Naive thymus-derived CD8-positive, alpha-beta T cell (primary cell): ENCODE measurements at regions not wholly inside any gene's neighbourhood (a gene's known extent, or its start where the extent isn't known, plus 50 kb on each side); places are given as distances from the start of the nearest gene placed in this dataset.
"Not testable (repeated sequence)": the region's sequence is repeated elsewhere in the genome, so short reads cannot be mapped to it uniquely, and the experiment has no call there.

Source experiments
- ATAC-seq, 2 donors: fragments of 150-1000 bp; cut with Tn5 transposase in 1 of 2; sonication (Bioruptor Pico), chemical (Tn5 transposase) in 1 of 2; 1 replicate in 1 of 2; 2 replicates in 1 of 2; pipeline ENCODE4 v1.10.0; 2021; ENCODE audit warnings: mild to moderate bottlenecking in 2 of 2, moderate library complexity in 2 of 2
- POLR2A ChIA-PET: fragments of 350-600 bp; sonication (Branson Sonifier 250); formaldehyde crosslinking; loops from one replicate; lab custom pipeline; 2021; ENCODE audit warnings: antibody characterized with exemption; lab: Charles Lee
- DNase-seq, 10 donors: peaks; one replicate each; pipeline versions ENCODE4 v3.0.0 to v3.0.0-alpha.2; 2020 to 2022
- H3K27ac Mint-ChIP-seq, 10 donors: one replicate each; pipeline ENCODE4 v1.8.0; 2020 to 2022; ENCODE audit warnings: mild to moderate bottlenecking in 10 of 10, mixed read lengths in 10 of 10, moderate library complexity in 4 of 10, inconsistent platforms in 1 of 10
- H3K27me3 Mint-ChIP-seq, 5 donors: one replicate each; pipeline ENCODE4 v1.8.0; 2021 to 2022; ENCODE audit warnings: mixed read lengths in 5 of 5
- H3K36me3 Mint-ChIP-seq, 3 donors: one replicate each; pipeline ENCODE4 v1.8.0; 2020 to 2022; ENCODE audit warnings: mixed read lengths in 3 of 3, mild to moderate bottlenecking in 2 of 3, inconsistent platforms in 1 of 3
- H3K4me1 Mint-ChIP-seq, 4 donors: one replicate each; pipeline ENCODE4 v1.8.0; 2021 to 2022; ENCODE audit warnings: mixed read lengths in 4 of 4
- H3K4me3 Mint-ChIP-seq, 10 donors: one replicate each; pipeline ENCODE4 v1.8.0; 2020 to 2022; ENCODE audit warnings: mild to moderate bottlenecking in 10 of 10, mixed read lengths in 10 of 10, moderate library complexity in 6 of 10, inconsistent platforms in 1 of 10
- H3K9me3 Mint-ChIP-seq, 9 donors: one replicate each; pipeline ENCODE4 v1.8.0; 2020 to 2022; ENCODE audit warnings: mixed read lengths in 9 of 9, mild to moderate bottlenecking in 3 of 9, inconsistent platforms in 1 of 9, moderate library complexity in 1 of 9

DNA sequence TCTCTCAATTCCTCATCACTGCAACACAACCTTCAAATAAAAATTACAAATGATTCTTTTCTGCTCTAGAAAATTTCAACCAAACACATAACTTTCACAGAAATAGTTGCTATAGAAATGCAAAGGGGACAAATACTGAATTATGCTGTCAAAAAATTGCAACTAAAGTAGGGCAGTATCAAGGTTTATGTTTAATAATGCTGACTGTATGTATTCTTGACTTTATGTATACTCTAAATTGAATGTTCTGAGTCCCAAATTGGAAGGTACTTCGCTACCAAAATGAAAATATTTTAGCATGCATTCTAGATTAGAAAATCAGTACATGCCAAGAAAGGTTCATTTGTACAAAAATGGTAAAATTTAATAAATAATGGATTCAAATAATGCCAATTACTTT, 237.3 kb upstream of the TET2 start:
- Mint-ChIP-seq H3K9me3 (peaks cover 0 to 6% (median 4%) of the 10 kb centered on the region in 9 donors), H3K36me3 (peaks cover 0 to 8% (median 0%) of the 10 kb centered on the region in 3 donors), H3K27ac (no peak overlapping the region), H3K4me3 (no peak overlapping the region), H3K4me1 (peaks cover 0 to 8% (median under 1%) of the 10 kb centered on the region in 4 donors), H3K27me3 (peaks cover 0 to 3% (median 0%) of the 10 kb centered on the region in 5 donors)
- ATAC-seq (no peak), DNase-seq (no peak)
- POLR2A ChIA-PET = no interaction called here

DNA sequence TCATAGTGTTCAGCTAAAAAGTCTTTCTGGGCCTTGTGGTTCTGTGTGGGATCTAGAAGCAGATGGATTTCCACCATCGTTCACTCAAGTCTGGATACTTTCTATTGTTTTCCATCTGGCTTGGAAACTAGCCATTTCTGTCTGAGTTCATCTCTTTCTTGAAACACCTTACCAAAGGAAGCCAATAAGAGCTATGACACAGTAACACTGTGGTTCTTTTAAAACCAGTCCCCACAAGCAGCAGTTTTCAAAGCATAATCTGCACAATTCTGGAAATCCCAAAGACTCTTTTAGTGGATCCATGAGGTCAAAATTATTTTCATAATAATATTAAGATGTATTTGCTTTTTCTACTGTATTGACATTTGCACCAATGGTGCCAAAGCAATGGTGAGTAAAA, 234.2 kb upstream of the TET2 start:
- DNase-seq (no peak), ATAC-seq (no peak)
- Mint-ChIP-seq H3K4me1 (no peaks in the 10 kb centered on the region), H3K36me3 (peaks cover 0 to 13% (median 0%) of the 10 kb centered on the region in 3 donors), H3K9me3 (peaks cover 0 to 6% (median 4%) of the 10 kb centered on the region in 9 donors), H3K4me3 (no peak overlapping the region), H3K27me3 (peaks cover 0 to 3% (median 0%) of the 10 kb centered on the region in 5 donors), H3K27ac (no peak overlapping the region)
- POLR2A ChIA-PET = no interaction called here

DNA sequence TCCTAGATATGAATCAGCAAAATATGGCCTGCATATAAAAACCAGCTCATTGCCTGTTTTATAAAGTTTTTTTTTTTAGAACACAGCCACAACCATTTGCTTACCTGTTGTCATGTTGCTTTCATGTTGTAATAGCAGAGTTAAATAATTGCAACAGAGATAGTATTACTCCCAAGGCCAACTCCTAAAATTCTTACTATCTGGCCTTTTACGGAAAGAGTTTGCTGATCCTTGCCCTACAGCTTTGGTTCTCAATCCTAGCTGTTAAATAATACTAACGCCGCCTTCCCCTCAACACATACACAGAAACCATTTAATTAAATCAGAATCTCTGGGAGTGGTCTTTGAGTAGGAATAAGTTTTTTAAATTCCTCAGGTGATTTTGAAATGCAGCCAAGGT, 231.3 kb upstream of the TET2 start:
- POLR2A ChIA-PET = no interaction called here

DNA sequence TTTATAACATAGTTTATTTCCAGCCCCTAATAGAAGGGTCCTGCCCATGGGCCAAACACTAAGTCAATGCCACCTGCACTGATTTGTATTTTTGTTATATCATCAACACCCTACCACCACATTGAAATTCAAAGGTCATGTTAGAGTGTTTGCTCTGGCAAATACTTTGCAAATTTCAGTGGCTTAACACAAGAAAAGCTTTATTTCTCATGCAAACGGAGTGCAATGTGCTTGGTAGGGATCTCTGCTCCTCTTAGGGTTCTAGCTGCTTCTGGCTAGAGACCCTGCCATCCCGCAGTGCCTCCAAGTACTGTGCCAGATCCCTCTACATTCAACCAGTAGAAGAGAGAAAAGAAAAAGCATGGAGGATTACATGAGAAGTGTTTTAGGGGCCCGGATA, 230.8 kb upstream of the TET2 start:
- H3K27ac Mint-ChIP-seq = no peak overlapping the region
- H3K27me3 Mint-ChIP-seq = peaks cover 0 to 3% (median 0%) of the 10 kb centered on the region in 5 donors
- H3K36me3 Mint-ChIP-seq = peaks cover 0 to 13% (median 0%) of the 10 kb centered on the region in 3 donors
- DNase-seq = no peak
- POLR2A ChIA-PET = no interaction called here
- H3K4me3 Mint-ChIP-seq = no peak overlapping the region
- ATAC-seq = no peak
- H3K9me3 Mint-ChIP-seq = peaks cover 0 to 6% (median 4%) of the 10 kb centered on the region in 9 donors
- peaks cover 2 to 17% (median 12%) of the 10 kb centered on the region in 4 donors for H3K4me1 Mint-ChIP-seq

More for the DNA sequence above, 231.3 kb upstream of the TET2 start:
- Mint-ChIP-seq H3K27ac (no peak overlapping the region), H3K4me1 (peaks cover 2 to 15% (median 11%) of the 10 kb centered on the region in 4 donors), H3K27me3 (peaks cover 0 to 3% (median 0%) of the 10 kb centered on the region in 5 donors), H3K4me3 (no peak overlapping the region), H3K36me3 (peaks cover 0 to 13% (median 0%) of the 10 kb centered on the region in 3 donors), H3K9me3 (peaks cover 0 to 6% (median 4%) of the 10 kb centered on the region in 9 donors)
- DNase-seq (no peak), ATAC-seq (no peak)

DNA sequence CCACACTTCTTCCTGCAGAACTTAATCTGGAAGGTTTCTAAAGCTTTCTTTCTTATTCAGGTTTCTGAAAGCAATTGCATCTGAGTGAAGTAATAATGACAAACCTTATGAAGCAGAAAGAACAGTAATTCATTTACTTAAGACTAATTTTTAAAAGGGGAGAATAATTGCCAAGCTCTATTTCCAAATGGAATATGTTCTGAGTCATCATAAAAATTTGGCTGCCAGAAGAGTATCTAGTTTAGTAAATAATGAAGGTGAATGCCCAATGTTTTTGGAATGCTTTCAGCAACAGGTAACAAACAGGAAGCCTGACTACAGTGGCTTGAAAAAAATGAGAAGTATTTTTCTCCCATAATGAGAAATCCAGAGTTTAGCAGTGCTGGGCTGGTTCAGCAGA, 227.3 kb upstream of the TET2 start:
- no peaks in the 10 kb centered on the region for H3K27me3 Mint-ChIP-seq
- H3K36me3 Mint-ChIP-seq = peaks cover 0 to 5% (median 0%) of the 10 kb centered on the region in 3 donors
- POLR2A ChIA-PET = no interaction called here
- peaks cover 2 to 17% (median 12%) of the 10 kb centered on the region in 4 donors for H3K4me1 Mint-ChIP-seq
- peak overlapping the region in 1 of 10 donors; percentile 6 for H3K4me3 Mint-ChIP-seq
- no peak overlapping the region for H3K27ac Mint-ChIP-seq
- no peaks in the 10 kb centered on the region for H3K9me3 Mint-ChIP-seq
- DNase-seq = no peak
- no peak for ATAC-seq

DNA sequence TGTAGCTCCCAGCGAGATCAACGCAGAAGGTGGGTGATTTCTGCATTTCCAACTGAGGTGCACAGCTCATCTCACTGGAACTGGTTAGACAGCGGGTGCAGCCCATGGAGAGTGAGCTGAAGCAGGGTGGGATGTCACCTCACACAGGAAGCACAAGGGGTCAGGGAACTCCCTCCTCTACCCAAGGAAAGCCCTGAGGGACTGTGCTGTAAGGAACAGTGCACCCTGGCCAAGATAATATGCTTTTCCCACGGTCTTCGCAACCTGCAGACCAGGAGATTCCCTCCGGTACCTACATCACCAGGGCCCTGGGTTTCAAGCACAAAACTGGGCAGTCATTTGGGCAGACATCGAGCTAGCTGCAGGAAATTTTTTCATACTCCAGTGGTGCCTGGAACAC, 216.4 kb upstream of the TET2 start:
- POLR2A ChIA-PET = interaction anchor here (1.0 to 2.8 kb wide), 4 partner anchors 13 to 543 kb away, joined by 3 to 15 read pairs (median 7); partner anchors contain the start of gene PPA2
- peak; percentile 32 to 40 for ATAC-seq

DNA sequence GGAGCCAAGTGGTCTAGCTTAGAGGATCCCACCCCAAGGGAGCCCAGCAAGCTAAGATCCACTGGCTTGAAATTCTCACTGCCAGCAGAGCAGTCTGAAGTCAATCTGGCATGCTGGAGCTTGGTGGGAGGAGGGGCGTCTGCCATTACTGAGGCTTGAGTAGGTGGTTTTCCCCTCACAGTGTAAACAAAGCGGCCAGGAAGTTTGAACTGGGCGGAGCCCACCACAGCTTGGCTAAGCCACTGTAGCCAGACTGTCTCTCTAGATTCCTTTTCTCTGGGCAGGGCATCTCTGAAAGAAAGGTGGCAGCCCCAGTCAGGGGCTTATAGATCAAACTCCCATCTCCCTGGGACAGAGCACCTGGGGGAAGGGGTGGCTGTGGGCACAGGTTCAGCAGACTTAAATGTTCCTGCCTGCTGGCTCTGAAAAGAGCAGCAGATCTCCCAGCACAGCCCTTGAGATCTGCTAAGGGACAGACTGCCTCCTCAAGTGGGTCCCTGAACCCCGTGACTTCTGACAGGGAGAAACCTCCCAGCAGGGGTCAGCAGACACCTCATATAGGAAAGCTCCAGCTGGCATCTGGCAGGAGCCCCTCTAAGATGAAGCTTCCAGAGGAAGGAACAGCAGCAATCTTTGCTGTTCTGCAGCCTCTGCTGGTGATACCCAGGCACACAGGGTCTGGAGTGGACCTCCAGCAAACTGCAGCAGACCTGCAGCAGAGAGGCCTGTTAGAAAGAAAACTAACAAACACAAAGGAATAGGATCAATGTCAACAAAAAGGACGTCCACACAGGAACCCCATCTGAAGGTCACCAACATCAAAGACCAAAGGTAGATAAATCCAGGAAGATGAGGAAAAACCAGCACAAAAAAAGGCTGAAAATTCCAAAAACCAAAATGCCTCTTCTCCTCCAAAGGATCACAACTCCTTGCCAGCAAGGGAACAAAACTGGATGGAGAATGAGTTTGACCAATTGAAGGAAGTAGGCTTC, 215.6 kb upstream of the TET2 start:
- POLR2A ChIA-PET = interaction anchor here (1.0 to 2.8 kb wide), 4 partner anchors 12 to 542 kb away, joined by 3 to 15 read pairs (median 7); partner anchors contain the start of gene PPA2
- Mint-ChIP-seq H3K4me3 (peak overlapping the region; percentile 32 to 80 (median 72)), H3K9me3 (peaks cover 0 to 22% (median 10%) of the 10 kb centered on the region in 9 donors), H3K36me3 (peaks cover 0 to 15% (median 5%) of the 10 kb centered on the region in 3 donors), H3K27ac (peak overlapping the region; percentile 82 to 95 (median 90)), H3K4me1 (peaks cover 28 to 54% (median 52%) of the 10 kb centered on the region in 4 donors)
- ATAC-seq = peak; percentile 84 to 88
- DNase-seq = peak; percentile 15 to 83 (median 49)
- H3K27me3 Mint-ChIP-seq = not testable (repeated sequence)

More for the DNA sequence above, 216.4 kb upstream of the TET2 start:
- H3K4me3 Mint-ChIP-seq = peak overlapping the region in 7 of 10 donors; percentile 19 to 80 (median 70)
- no peaks in the 10 kb centered on the region for H3K27me3 Mint-ChIP-seq
- peak overlapping the region; percentile 60 to 95 (median 90) for H3K27ac Mint-ChIP-seq
- peaks cover 28 to 54% (median 52%) of the 10 kb centered on the region in 4 donors for H3K4me1 Mint-ChIP-seq
- peaks cover 0 to 22% (median 10%) of the 10 kb centered on the region in 9 donors for H3K9me3 Mint-ChIP-seq
- peaks cover 0 to 15% (median 5%) of the 10 kb centered on the region in 3 donors for H3K36me3 Mint-ChIP-seq
- DNase-seq = no peak

DNA sequence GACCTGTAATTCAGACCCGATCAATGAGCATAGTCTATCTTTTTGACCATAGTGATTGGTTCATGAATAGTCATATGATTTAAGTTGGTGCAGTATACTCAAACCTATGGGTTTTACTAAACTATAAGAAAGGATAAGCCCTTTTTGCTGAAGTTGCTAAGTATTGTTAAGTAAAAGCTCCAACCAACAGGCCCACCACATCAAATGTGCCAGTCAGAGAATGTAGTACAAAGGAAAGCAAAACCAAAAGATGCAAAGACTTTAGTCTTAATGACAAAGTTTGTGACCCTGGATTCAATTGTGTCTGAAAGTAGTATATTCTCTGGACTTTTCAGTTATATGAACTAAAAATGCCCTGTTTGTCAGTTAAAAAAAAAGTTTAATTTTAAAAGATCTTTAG, 208.1 kb upstream of the TET2 start:
- ATAC-seq (peak; percentile 55 to 67), DNase-seq (peak in 8 of 10 donors; percentile 27 to 83 (median 63))
- Mint-ChIP-seq H3K4me1 (peaks cover 10 to 41% (median 37%) of the 10 kb centered on the region in 4 donors), H3K4me3 (peak overlapping the region in 5 of 10 donors; percentile 27 to 63 (median 40)), H3K27ac (peak overlapping the region; percentile 43 to 91 (median 77)), H3K36me3 (peaks cover 0 to 1% (median 0%) of the 10 kb centered on the region in 3 donors), H3K9me3 (peaks cover 0 to 6% (median 0%) of the 10 kb centered on the region in 9 donors), H3K27me3 (no peaks in the 10 kb centered on the region)
- POLR2A ChIA-PET = no interaction called here

DNA sequence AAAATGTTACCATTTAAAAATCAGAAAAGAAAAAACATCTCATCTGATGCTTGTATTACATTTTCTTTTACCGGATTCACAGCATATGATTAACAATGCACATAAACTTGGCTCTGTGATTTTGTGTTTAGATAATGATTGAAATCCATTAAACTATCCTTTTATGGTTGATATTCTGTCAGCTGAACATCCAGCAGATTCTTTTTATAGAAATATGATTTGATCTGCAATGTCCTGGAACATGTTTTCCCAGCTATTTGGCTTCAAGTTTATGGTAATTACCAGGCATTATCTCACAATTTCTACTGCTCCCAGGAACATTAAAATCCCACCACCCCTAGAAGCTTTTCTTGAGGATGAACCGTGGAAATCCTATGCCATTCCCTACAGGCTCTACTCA, 205.7 kb upstream of the TET2 start:
- Mint-ChIP-seq H3K27ac (peak overlapping the region in 3 of 10 donors; percentile 4 to 58 (median 22)), H3K36me3 (no peaks in the 10 kb centered on the region), H3K27me3 (no peaks in the 10 kb centered on the region), H3K4me3 (no peak overlapping the region), H3K9me3 (no peaks in the 10 kb centered on the region), H3K4me1 (peaks cover 14 to 55% (median 48%) of the 10 kb centered on the region in 4 donors)
- ATAC-seq (no peak), DNase-seq (no peak)
- POLR2A ChIA-PET = no interaction called here

DNA sequence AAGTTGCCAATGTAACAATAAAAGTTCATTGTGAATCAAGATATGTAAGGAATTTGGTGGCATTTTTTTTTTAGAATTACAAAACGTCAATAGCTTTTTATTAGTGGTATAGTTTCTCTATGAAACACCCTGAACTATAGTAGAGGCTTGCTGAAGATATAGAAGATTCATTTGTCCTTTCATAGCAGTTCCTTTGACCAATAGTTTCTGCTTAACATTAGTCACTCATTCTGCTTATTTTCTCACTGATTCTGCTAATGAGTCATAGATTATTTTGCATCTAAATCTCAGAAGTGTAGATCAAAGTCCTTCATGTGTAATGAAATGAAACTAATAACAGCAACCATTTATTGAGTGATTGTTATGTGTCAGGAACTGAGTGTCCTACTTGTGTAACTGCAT, 205.0 kb upstream of the TET2 start:
- ATAC-seq (no peak), DNase-seq (no peak)
- no peaks in the 10 kb centered on the region for H3K9me3 Mint-ChIP-seq
- peaks cover 15 to 55% (median 48%) of the 10 kb centered on the region in 4 donors for H3K4me1 Mint-ChIP-seq
- H3K27ac Mint-ChIP-seq = peak overlapping the region in 6 of 10 donors; percentile 27 to 92 (median 54)
- H3K36me3 Mint-ChIP-seq = no peaks in the 10 kb centered on the region
- no peaks in the 10 kb centered on the region for H3K27me3 Mint-ChIP-seq
- POLR2A ChIA-PET = no interaction called here
- H3K4me3 Mint-ChIP-seq = no peak overlapping the region

DNA sequence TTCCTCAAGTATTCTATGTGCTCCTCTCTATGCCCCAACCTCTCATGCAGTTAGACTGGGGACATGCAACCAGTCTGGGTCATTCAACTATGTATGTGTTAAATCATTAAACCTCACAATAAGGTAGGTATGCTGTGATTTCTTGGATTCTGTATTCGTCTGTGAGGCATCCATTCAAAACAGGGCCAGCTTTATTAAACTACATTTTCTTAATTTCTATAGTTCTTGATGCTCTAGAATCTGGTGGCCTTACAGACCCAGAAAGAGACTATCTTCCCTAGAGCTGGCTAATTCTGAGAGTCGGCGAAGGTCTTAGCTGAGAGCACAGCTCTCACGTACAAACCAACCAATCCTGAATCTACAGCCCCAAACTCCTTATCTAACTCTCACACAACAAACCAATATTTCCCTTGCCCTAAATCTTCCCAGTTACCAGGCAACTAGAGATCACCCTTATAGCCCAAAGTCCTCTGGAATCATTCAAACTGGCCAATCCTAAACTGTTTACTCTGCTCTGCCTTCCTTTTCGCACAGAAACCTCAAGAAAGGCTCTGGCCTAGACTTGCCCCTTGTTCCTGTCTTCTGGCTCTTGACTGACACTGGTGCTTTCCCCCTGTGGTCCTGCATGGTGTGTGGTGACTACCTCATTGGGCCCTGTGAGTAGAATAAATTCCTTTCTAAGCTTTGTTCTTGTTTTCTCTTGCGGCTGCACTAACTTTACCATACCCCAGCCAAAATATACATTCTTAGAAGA, 203.5 kb upstream of the TET2 start:
- Mint-ChIP-seq H3K9me3 (no peaks in the 10 kb centered on the region), H3K27me3 (no peaks in the 10 kb centered on the region), H3K27ac (peak overlapping the region; percentile 43 to 93 (median 90)), H3K4me3 (peak overlapping the region in 9 of 10 donors; percentile 1 to 59 (median 25)), H3K36me3 (no peaks in the 10 kb centered on the region), H3K4me1 (peaks cover 18 to 49% (median 42%) of the 10 kb centered on the region in 4 donors)
- POLR2A ChIA-PET = interaction anchor here (0.6 to 1.7 kb wide), 2 partner anchors 13 to 190 kb away, joined by 3 to 10 read pairs; no protein-coding TSS in a partner anchor
- DNase-seq (peak in 9 of 10 donors; percentile 26 to 86 (median 70)), ATAC-seq (peak; percentile 94)

DNA sequence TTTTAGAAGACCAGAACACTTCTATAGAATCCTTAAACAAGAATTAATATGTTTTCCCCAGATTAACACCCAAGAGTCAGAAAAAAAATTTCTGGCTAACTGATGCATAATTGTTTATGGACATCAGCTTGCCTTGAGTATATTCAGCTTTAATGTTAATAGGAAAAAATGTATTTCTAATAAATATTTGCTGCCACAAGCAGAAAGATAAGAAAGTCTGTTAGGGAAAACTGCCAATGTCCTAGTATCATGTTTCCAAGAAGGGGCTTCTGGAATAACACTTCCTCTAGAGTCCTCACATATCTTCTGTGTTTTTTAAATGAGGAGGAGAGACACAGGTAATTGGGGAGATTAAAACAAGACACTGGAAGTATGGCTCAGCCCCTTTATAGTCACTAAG, 202.1 kb upstream of the TET2 start:
- DNase-seq (no peak), ATAC-seq (no peak)
- H3K4me1 Mint-ChIP-seq = peaks cover 16 to 38% (median 32%) of the 10 kb centered on the region in 4 donors
- no peak overlapping the region for H3K4me3 Mint-ChIP-seq
- H3K9me3 Mint-ChIP-seq = no peaks in the 10 kb centered on the region
- H3K36me3 Mint-ChIP-seq = no peaks in the 10 kb centered on the region
- no peaks in the 10 kb centered on the region for H3K27me3 Mint-ChIP-seq
- POLR2A ChIA-PET = no interaction called here
- H3K27ac Mint-ChIP-seq = peak overlapping the region in 2 of 10 donors; percentile 71 to 76
